ENCODE measurements at regions not wholly inside any gene's neighbourhood (a gene's known extent, or its start where the extent isn't known, plus 50 kb on each side); places are given as distances from the start of the nearest gene placed in this dataset.

DNA sequence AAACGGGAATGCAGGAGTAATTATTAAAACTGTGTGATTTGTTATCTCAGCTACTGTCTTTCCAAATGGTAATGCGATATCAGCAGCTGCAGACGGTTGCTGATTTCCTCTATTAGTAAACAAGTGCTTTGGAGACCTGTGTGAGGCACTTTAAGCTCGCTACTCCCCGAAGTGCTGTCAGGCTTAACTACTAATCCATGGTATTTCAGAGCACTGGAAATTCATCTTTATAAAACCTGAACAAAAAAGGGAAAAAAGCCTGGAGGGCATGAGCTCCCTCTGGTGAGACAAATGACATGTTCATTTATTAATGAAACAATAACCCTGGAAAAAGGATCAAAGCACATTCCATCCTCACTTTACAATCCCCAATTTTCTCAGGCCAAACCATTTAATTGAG is 143.6 kb upstream of the OTX2 start:
- DNase-seq (ENCODE audit: low spot score) = no peak
- intact Hi-C loops (cut with DNase I) = no loop called here

DNA sequence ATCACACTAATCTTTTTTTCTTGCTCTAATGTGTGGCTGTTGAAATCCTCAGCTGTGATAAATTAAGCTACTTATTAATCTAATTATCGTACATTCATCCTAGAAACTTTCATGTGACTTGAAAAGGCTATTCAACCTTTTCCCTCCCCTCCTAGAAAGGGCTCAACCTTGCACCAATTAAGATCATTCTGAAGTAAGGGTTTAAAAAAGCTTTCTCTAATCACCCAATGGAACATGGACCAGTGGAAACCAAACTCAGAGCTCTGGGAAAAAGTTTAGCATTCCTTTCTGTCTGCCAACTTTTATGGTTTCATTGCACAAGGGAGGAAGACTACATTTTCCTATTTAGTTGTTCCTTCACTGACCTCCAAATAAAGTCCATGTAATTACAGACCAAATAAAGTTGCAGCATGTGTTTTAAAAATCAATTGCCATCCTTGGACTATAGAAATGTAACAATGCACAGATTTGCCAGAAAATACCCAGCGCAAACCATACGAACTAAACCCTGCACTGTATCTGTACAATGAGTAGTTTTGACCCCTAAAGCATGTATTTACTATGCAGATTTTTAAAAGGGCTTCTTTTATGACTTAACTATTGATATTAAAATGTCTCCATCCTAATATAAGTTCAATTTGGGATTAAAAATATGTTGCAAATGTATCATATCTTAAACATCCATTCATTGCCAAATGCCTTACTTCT is 142.6 kb upstream of the OTX2 start:
- no peak for DNase-seq (ENCODE audit: low spot score)
- intact Hi-C loops (cut with DNase I) = no loop called here

- no peak for DNase-seq (ENCODE audit: low spot score)
- intact Hi-C loops (cut with DNase I) = no loop called here
These were observed 139.5 kb upstream of the OTX2 start for GRCh38 chr14:56949828-56950227.

- intact Hi-C loops (cut with DNase I) = no loop called here
- DNase-seq (ENCODE audit: low spot score) = no peak
These were observed 135.0 kb upstream of the OTX2 start for GRCh38 chr14:56945291-56945690.

GRCh38 chr14:56944397-56944796 is 134.1 kb upstream of the OTX2 start:
- DNase-seq (ENCODE audit: low spot score) = no peak
- intact Hi-C loops (cut with DNase I) = no loop called here

- intact Hi-C loops (cut with DNase I) = no loop called here
- no peak for DNase-seq (ENCODE audit: low spot score)
These were observed 123.2 kb upstream of the OTX2 start for GRCh38 chr14:56933446-56933845.

DNA sequence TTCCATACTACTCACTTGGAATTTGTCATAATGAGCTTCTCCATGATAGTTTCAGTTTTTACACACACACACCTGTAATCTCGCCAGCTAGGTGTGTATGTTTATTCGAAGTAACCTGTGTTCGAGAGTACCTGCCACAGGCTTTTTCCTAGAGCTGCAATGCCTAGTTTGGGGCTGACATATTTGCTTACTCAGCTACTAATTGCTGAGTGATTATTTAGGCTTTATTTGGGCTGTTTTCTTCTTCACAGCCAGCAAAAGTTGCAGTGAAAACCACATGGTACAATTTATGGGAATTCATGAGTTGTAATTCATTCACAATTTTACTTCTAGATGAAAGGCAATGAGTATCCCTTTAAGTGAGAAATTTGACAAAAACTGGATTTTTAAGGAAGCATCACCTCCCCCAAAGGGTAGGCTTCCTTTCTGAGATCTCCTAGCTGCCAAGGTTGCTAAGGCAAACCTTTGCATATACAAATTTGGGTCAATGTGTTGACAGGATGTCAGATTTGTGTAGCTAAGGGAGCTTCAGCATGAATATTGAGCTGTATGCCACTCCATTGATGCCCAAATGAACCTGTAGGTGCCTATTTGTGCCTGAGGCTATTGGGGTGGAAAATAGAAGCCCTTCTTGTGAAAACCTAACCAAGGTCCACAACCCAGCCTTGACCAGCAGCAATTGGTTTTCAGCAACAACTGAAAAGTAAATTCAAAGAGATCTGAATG is 108.7 kb upstream of the OTX2 start:
- DNase-seq (ENCODE audit: low spot score) = no peak
- intact Hi-C loops (cut with DNase I) = no loop called here

GRCh38 chr14:56905282-56905681 is 95.0 kb upstream of the OTX2 start:
- DNase-seq (ENCODE audit: low spot score) = no peak
- intact Hi-C loops (cut with DNase I) = no loop called here

GRCh38 chr14:56903304-56903969 is 93.2 kb upstream of the OTX2 start:
- intact Hi-C loops (cut with DNase I) = no loop called here
- DNase-seq (ENCODE audit: low spot score) = no peak

DNA sequence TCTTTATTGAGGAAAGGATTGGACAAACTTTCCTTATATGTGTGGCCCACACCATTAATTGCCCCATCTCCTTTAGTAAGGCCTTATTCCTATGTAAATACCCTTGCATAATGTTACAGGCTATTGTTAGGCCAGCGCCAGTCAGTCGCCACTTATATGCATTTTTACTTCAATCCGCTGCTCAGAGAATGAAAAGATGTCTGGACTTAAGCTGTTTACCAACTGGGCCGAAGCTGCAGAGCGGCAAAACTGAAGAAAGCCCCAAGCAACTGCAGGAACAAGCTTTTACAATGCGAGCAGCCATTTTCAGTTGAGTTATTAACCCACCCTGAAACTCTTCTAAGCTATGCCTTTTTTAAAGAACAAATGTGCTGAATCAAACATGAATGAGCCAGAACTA is 92.1 kb upstream of the OTX2 start:
- DNase-seq (ENCODE audit: low spot score) = no peak
- intact Hi-C loops (cut with DNase I) = no loop called here

DNA sequence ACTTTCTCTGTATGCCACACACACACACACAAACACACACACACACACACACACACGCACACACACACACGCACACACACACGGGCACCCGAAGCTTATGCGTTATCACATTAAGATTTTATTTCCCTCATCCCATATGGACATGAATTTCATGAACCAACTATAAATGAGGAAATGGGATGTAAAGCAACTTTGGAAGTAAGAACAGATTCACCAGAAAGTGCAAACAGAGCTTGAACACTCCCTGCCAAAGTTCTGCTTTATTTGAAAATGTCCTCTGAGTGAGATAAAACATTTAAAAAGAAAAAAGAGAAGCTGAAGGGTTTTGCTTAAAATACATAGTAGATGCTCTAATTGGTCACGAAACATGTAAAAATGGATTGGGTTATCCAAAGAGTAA is 90.4 kb upstream of the OTX2 start:
- intact Hi-C loops (cut with DNase I) = no loop called here

GRCh38 chr14:56899829-56900228 is 89.5 kb upstream of the OTX2 start:
- no peak for DNase-seq (ENCODE audit: low spot score)
- intact Hi-C loops (cut with DNase I) = no loop called here

More for the DNA sequence above, 90.4 kb upstream of the OTX2 start:
- DNase-seq (ENCODE audit: low spot score) = no peak

- intact Hi-C loops (cut with DNase I) = no loop called here
These were observed 86.6 kb upstream of the OTX2 start for GRCh38 chr14:56896922-56897321.

DNA sequence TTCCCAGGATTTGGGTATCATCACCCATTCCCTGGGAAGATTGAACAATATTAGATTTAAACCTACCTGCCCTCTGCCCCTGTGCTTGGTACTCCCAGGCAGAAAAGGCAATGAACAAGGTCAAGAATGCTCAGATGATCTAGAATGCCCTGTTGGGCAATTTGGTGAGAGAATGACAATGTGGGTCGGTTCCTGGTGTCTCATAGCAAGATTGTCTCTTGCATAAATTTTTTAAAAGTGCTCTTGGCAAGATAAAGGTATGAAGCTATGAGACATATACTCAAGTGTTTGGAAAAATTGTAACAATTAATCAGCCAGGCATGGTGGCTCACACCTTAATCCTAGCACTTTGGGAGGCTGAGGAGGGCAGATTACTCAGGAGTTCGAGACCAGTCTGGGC is 86.0 kb upstream of the OTX2 start:
- DNase-seq (ENCODE audit: low spot score) = no peak
- intact Hi-C loops (cut with DNase I) = no loop called here

More at GRCh38 chr14:56896922-56897321, 86.6 kb upstream of the OTX2 start:
- no peak for DNase-seq (ENCODE audit: low spot score)

GRCh38 chr14:56895154-56895553 is 84.9 kb upstream of the OTX2 start:
- DNase-seq (ENCODE audit: low spot score) = no peak
- intact Hi-C loops (cut with DNase I) = no loop called here

GRCh38 chr14:56894591-56894991 is 84.3 kb upstream of the OTX2 start:
- intact Hi-C loops (cut with DNase I) = no loop called here
- no peak for DNase-seq (ENCODE audit: low spot score)

DNA sequence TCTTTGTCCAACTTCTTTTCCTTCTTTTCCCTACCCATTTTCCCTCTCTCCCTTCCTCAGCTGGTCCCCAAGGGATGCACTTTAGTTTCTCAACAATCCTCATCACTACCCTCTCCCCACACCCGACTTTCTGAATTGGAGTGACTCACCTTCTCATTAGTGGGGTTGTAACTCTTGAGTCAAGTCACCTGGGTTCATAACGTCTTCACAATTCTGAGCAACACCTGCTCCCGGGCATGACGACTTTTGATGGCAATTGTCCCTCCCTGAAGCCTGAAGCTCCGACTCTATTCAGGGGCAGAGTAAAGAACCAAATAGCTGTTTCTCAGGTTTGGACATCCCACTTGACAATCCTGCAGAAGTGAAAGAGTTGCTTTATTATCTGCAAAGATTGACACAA is 82.7 kb upstream of the OTX2 start:
- no peak for DNase-seq (ENCODE audit: low spot score)
- intact Hi-C loops (cut with DNase I) = no loop called here

GRCh38 chr14:56891226-56891625 is 80.9 kb upstream of the OTX2 start:
- intact Hi-C loops (cut with DNase I) = no loop called here

GRCh38 chr14:56889705-56890104 is 79.4 kb upstream of the OTX2 start:
- DNase-seq (ENCODE audit: low spot score) = no peak
- intact Hi-C loops (cut with DNase I) = no loop called here

More at GRCh38 chr14:56891226-56891625, 80.9 kb upstream of the OTX2 start:
- no peak for DNase-seq (ENCODE audit: low spot score)

DNA sequence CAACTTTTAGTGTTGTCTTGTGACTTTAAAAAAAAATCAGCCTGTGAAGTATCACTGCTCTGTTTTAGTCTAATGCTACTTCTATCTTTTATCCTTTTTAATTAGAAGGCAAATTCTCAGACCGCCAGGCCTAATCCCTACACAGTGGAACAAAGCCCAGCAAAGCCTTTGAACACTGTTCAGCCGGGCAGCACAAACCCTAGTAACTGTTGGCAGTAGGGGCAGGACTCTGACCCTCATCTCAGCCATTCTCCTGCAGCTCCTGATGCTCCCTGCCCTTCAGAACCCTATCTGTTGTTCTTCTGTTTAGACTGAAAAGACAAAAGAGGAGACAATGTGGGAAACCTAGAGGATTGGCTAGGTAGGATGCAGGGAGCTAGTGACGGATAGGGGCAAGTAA is 78.0 kb upstream of the OTX2 start:
- intact Hi-C loops (cut with DNase I) = no loop called here
- DNase-seq (ENCODE audit: low spot score) = no peak

- intact Hi-C loops (cut with DNase I) = no loop called here
These were observed 76.9 kb upstream of the OTX2 start for GRCh38 chr14:56887216-56887615.

More at GRCh38 chr14:56887216-56887615, 76.9 kb upstream of the OTX2 start:
- no peak for DNase-seq (ENCODE audit: low spot score)
